ENCODE measurements at regions not wholly inside any gene's neighbourhood (a gene's known extent, or its start where the extent isn't known, plus 50 kb on each side); places are given as distances from the start of the nearest gene placed in this dataset.
"Not testable (repeated sequence)": the region's sequence is repeated elsewhere in the genome, so short reads cannot be mapped to it uniquely, and the experiment has no call there.

GRCh38 chr5:99308131-99308530, 379.3 kb upstream of the CHD1 start:
- DNase-seq (ENCODE audit: low read depth), result no peak

DNA sequence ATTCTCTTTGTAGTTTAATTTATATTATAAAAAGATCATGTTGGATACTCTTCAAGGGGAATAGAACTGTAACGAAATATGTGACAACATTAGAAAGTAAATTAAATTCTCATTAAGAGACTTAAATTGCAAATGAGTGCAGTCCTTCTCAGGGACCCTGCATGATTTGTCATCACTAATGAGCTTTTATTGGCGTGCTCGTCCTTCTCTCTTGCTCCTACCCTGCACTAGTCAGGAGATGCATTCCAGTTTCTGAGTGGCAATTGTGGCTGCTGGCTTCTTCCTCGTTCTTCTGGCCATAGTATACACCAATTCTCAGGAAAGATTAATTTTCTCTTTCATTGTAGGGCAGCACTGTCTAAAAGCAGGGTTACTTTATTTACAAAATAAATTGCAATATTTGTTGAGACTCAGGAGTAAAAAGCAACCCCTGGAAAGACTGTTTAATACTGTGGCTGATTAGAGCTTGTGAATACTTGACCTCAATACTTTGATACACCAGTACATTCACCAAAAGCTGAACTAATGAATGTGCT, 376.3 kb upstream of the CHD1 start:
- DNase-seq (ENCODE audit: low read depth), result no peak

DNA sequence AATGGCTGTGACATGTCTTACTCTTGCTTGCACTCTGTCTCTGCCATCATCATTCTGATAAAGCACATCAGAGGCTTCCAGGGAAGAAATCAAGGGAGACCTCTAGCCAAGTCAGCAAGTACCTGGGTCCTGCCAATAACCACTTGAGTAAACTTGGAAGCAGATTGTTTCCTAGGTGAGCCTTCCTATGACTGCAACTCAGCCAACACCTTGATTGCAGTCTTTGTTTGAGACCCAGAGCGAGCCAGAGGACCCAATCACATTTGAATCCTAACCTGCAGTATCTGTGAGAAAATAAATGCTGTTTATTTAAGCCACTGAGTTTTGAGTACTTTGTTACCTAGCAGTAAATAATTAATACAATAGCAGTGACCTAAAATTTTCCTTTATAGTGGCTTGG, 356.8 kb upstream of the CHD1 start:
- DNase-seq (ENCODE audit: low read depth), result no peak

- DNase-seq (ENCODE audit: low read depth), result no peak
Observed at GRCh38 chr5:99275128-99275527, 346.3 kb upstream of the CHD1 start.

- DNase-seq (ENCODE audit: low read depth), result no peak
Observed at GRCh38 chr5:99272576-99272975, 343.8 kb upstream of the CHD1 start.

DNA sequence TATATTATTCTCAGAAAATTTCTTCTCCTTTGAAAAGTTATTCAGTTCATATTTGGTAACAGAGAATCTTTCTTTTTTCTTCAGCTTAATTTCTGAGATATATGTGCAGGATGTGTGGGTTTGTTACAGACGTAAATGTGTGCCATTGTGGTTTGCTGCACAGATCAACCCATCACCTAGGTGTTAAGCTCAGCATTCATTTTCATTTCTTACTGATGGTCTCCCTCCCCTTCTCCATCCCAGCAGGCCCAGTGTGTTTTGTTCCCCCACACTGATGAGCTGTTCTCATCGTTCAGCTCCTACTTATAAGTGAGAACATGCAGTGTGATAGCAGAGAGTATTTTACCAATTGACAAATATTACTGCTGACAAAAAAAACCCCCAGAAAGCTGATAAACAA, 330.0 kb upstream of the CHD1 start:
- DNase-seq (ENCODE audit: low read depth), result no peak

- no peak for DNase-seq (ENCODE audit: low read depth)
Observed at GRCh38 chr5:99248066-99248465, 319.3 kb upstream of the CHD1 start.

- no peak for DNase-seq (ENCODE audit: low read depth)
Observed at GRCh38 chr5:99247346-99247745, 318.5 kb upstream of the CHD1 start.

DNA sequence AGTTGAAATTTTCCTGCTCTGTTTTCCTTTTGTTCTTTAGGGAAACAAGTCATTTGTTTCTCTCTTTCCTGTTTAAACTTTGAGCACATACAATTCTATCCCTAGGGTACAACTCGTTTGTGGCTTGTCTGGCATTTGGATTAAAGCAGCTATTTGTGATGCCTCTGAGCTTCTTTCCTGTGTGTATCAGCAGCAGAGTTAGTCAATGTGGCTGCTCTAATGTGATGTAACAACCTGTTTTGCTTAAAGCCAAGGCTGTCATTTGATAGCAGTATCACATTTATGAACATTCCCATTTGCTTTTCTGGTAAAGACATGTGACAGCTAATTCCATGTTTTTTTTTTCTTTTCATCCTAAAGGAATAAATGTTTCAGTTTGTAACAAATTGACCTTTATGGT, 314.3 kb upstream of the CHD1 start:
- DNase-seq (ENCODE audit: low read depth), result no peak

- DNase-seq (ENCODE audit: low read depth), result no peak
Observed at GRCh38 chr5:99239826-99240360, 311.1 kb upstream of the CHD1 start.

GRCh38 chr5:99191206-99191745, 262.5 kb upstream of the CHD1 start:
- no peak for DNase-seq (ENCODE audit: low read depth)

DNA sequence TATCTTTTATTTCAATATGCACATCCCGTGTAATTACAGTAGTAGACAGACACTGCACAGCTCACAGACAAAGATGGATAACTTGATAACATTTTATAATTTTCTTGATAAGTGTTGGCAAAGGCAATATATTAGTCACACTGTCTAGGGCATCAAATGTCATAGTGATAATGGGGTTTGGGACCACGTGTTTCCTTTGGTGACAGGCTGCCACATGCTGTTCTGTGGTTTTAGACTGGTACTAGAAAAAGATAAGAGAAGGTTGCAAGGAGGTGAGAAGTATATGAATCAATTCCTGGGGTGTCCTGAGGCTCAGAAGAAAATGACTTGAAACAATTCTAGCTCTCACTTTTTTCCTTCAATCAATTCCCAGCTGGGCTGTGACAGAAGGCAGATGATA, 258.8 kb upstream of the CHD1 start:
- DNase-seq (ENCODE audit: low read depth), result no peak

GRCh38 chr5:99179206-99179605, 250.4 kb upstream of the CHD1 start:
- no peak for DNase-seq (ENCODE audit: low read depth)

GRCh38 chr5:99177796-99178195, 249.0 kb upstream of the CHD1 start:
- no peak for DNase-seq (ENCODE audit: low read depth)

GRCh38 chr5:99176186-99176585, 247.4 kb upstream of the CHD1 start:
- no peak for DNase-seq (ENCODE audit: low read depth)

- no peak for DNase-seq (ENCODE audit: low read depth)
Observed at GRCh38 chr5:99169309-99169708, 240.5 kb upstream of the CHD1 start.

GRCh38 chr5:99161538-99161937, 232.7 kb upstream of the CHD1 start:
- not testable (repeated sequence) for DNase-seq (ENCODE audit: low read depth)

GRCh38 chr5:99156688-99157087, 227.9 kb upstream of the CHD1 start:
- no peak for DNase-seq (ENCODE audit: low read depth)

DNA sequence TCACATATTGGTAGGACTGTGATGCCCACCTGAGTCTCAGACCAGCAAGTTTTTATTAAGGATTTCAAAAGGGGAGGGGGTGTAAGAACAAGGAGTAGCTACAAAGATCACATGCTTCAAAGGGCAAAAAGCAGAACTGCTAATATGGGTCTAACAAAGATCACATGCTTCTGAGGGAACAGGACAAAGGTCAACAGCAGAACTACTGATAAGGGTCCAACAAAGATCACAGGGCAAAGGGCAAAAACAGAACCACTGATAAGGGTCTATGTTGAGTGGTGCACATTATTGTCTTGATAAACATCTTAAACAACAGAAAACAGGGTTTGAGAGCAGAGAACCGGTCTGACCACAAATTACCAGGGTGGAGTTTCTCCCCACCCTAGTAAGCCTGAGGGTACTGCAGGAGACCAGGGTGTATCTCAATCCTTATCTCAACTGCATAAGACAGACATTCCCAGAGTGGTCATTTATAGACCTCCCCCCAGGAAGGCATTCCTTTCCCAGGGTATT, 214.5 kb upstream of the CHD1 start:
- not testable (repeated sequence) for DNase-seq (ENCODE audit: low read depth)

DNA sequence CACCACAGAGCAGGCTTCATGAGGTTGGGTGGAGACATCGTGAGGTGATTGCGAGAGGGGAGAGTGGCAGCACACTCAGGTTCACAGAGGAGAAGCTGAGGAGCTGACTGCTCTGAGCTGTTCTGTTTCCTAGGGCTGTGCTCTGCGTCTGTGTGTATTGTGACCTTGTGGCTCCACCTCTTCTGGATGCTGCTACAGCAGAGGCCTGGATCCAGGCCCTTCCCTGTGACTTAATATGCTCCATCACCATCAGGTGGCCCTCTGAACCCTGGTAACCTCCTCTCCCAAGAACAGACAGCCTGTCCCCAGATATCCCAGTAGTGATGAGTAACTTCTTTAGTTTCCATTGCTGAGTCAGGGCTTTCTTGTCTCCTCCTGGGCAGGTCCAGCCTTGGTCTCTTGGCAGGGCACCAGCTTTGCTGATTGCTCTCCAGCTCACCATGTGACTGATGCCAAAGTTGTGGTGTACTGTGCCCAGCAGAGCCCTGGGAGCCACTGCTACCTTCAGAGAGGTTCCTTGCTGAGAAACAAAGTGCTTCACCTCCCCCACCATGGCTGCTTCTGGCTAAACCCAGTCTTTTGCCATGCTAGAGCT, 212.8 kb upstream of the CHD1 start:
- no peak for DNase-seq (ENCODE audit: low read depth)

- no peak for DNase-seq (ENCODE audit: low read depth)
Observed at GRCh38 chr5:99138911-99139310, 210.1 kb upstream of the CHD1 start.

DNA sequence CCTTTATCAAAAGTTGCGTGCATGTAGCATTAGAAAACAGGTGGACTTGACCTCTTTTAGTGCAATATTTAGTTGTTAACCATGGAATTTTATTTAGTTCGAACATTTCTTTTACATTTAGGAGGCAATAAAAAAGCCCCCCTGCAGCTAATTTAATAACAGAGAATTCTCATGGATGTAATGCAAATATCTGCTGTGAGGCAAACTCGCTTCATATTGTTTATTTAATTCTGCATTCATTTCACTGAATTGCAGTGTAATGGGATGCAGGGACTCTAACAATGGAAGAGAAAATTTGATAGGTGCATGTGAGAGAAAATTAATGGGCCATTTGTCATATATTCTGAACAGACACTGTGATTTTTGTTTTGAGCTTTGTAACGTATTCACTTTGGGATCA, 205.1 kb upstream of the CHD1 start:
- no peak for DNase-seq (ENCODE audit: low read depth)

- no peak for DNase-seq (ENCODE audit: low read depth)
Observed at GRCh38 chr5:99129768-99130501, 201.1 kb upstream of the CHD1 start.
